Astrocyte (in vitro differentiated cells and primary cell): ENCODE measurements at regions not wholly inside any gene's neighbourhood (a gene's known extent, or its start where the extent isn't known, plus 50 kb on each side); places are given as distances from the start of the nearest gene placed in this dataset.

Source experiments
- DNase-seq: peaks from one replicate; pipeline ENCODE4 v3.0.0-alpha.2; 2010; ENCODE audit warnings: low read depth
- FAIRE-seq: peaks from 2 replicates; lab custom pipeline; 2011; peaks lifted over from hg19 to GRCh38; lab: Jason Lieb, UNC
- H2AFZ ChIP-seq: 2 replicates; pipeline ENCODE4 v1.6.0; 2012; ENCODE audit warnings: low read depth, low read length, inconsistent platforms
- H3K27ac ChIP-seq: 2 replicates; pipeline ENCODE4 v1.5.1; 2011; ENCODE audit warnings: low read depth, low read length, inconsistent platforms
- H3K27me3 ChIP-seq: 2 replicates; pipeline ENCODE4 v1.6.0; 2011; ENCODE audit warnings: low read length, inconsistent platforms; ENCODE audit not compliant: insufficient read depth
- H3K36me3 ChIP-seq: 2 replicates; pipeline ENCODE4 v1.5.1; 2011; ENCODE audit warnings: low read length, inconsistent platforms; ENCODE audit not compliant: insufficient read depth
- H3K4me1 ChIP-seq: 2 replicates; pipeline ENCODE4 v1.5.1; 2011; ENCODE audit warnings: low read length, inconsistent platforms; ENCODE audit not compliant: insufficient read depth
- H3K4me2 ChIP-seq: 2 replicates; pipeline ENCODE4 v1.6.0; 2012; ENCODE audit warnings: low read length, inconsistent platforms
- H3K4me3 ChIP-seq: 2 replicates; pipeline ENCODE4 v1.5.1; 2011; ENCODE audit warnings: low read depth, mild to moderate bottlenecking, low read length, inconsistent platforms; ENCODE audit not compliant: insufficient read depth
- H3K79me2 ChIP-seq: 2 replicates; pipeline ENCODE4 v1.6.0; 2012; ENCODE audit warnings: mild to moderate bottlenecking, low read length, inconsistent platforms; ENCODE audit not compliant: insufficient read depth
- H3K9ac ChIP-seq: 2 replicates; pipeline ENCODE4 v1.6.0; 2012; ENCODE audit warnings: mild to moderate bottlenecking, low read length, inconsistent platforms
- H3K9me3 ChIP-seq: 2 replicates; pipeline ENCODE4 v1.5.1; 2012; ENCODE audit warnings: low read depth, mild to moderate bottlenecking, low read length, inconsistent platforms; ENCODE audit not compliant: insufficient read depth
- H4K20me1 ChIP-seq: 2 replicates; pipeline ENCODE4 v1.6.0; 2012; ENCODE audit warnings: low read length, inconsistent platforms; ENCODE audit not compliant: insufficient read depth
- H3K27ac Mint-ChIP-seq: one replicate; pipeline ENCODE4 v1.8.0; 2021; ENCODE audit warnings: mild to moderate bottlenecking, mixed read lengths; ENCODE audit not compliant: unreplicated experiment
- H3K27me3 Mint-ChIP-seq: one replicate; pipeline ENCODE4 v1.8.0; 2021; ENCODE audit warnings: low read depth, mixed read lengths; ENCODE audit not compliant: unreplicated experiment
- H3K36me3 Mint-ChIP-seq: one replicate; pipeline ENCODE4 v1.8.0; 2021; ENCODE audit warnings: low read depth, mixed read lengths; ENCODE audit not compliant: unreplicated experiment
- H3K4me1 Mint-ChIP-seq: one replicate; pipeline ENCODE4 v1.8.0; 2021; ENCODE audit warnings: low read depth, mixed read lengths; ENCODE audit not compliant: unreplicated experiment
- H3K4me3 Mint-ChIP-seq: one replicate; pipeline ENCODE4 v1.8.0; 2021; ENCODE audit warnings: mild to moderate bottlenecking, moderate library complexity, mixed read lengths; ENCODE audit not compliant: unreplicated experiment
- H3K9me3 Mint-ChIP-seq: one replicate; pipeline ENCODE4 v1.8.0; 2021; ENCODE audit warnings: mild to moderate bottlenecking, mixed read lengths; ENCODE audit not compliant: unreplicated experiment
- CTCF ChIP-seq: IDR thresholded peaks from 2 replicates; pipeline ENCODE4 v1.5.1; 2011; ENCODE audit warnings: low read depth, mild to moderate bottlenecking, inconsistent platforms, low read length, moderate library complexity; ENCODE audit not compliant: insufficient read depth
- EZH2 ChIP-seq: IDR thresholded peaks from 2 replicates; pipeline ENCODE4 v1.6.1; 2012; ENCODE audit warnings: mild to moderate bottlenecking, low read length, inconsistent platforms; ENCODE audit not compliant: insufficient read depth

- Mint-ChIP-seq H3K36me3 (no peaks in the 10 kb centered on the region), H3K27me3 (no peaks in the 10 kb centered on the region), H3K4me1 (peaks cover 14% of the 10 kb centered on the region), H3K4me3 (no peak overlapping the region), H3K9me3 (no peaks in the 10 kb centered on the region), H3K27ac (no peak overlapping the region)
- Histone ChIP-seq H3K27me3 (no peaks in the 10 kb centered on the region), H3K79me2 (no peaks in the 10 kb centered on the region), H3K36me3 (no peaks in the 10 kb centered on the region), H3K9ac (no peak overlapping the region), H2AFZ (no peak overlapping the region), H3K9me3 (no peaks in the 10 kb centered on the region), H3K4me2 (no peak overlapping the region), H3K4me1 (peaks cover 3% of the 10 kb centered on the region), H3K27ac (no peak overlapping the region), H3K4me3 (no peak overlapping the region), H4K20me1 (no peaks in the 10 kb centered on the region)
- no peak for TF ChIP-seq CTCF
- TF ChIP-seq EZH2, result no peak
- DNase-seq (no peak), FAIRE-seq (no peak)
These were observed 70.8 kb upstream of the TMCC3 start for GRCh38 chr12:94721173-94721572.

GRCh38 chr12:94718114-94718513 lies 67.8 kb upstream of the TMCC3 start:
- H3K36me3 ChIP-seq, result no peaks in the 10 kb centered on the region
- peaks cover 13% of the 10 kb centered on the region for H3K4me1 ChIP-seq
- no peaks in the 10 kb centered on the region for H4K20me1 ChIP-seq
- Mint-ChIP-seq H3K27me3 (no peaks in the 10 kb centered on the region), H3K36me3 (peaks cover 1% of the 10 kb centered on the region), H3K9me3 (no peaks in the 10 kb centered on the region), H3K4me1 (peaks cover 21% of the 10 kb centered on the region), H3K4me3 (no peak overlapping the region), H3K27ac (peak overlapping the region; percentile 41)
- no peak overlapping the region for H3K27ac ChIP-seq
- no peaks in the 10 kb centered on the region for H3K79me2 ChIP-seq
- no peak overlapping the region for H3K4me3 ChIP-seq
- TF ChIP-seq EZH2 (no peak), CTCF (no peak)
- H3K27me3 ChIP-seq, result peaks cover 3% of the 10 kb centered on the region
- no peak for DNase-seq
- no peak overlapping the region for H2AFZ ChIP-seq
- H3K9me3 ChIP-seq, result no peaks in the 10 kb centered on the region
- no peak overlapping the region for H3K4me2 ChIP-seq
- no peak overlapping the region for H3K9ac ChIP-seq
- no peak for FAIRE-seq

- Histone ChIP-seq H3K4me3 (no peak overlapping the region), H3K79me2 (no peaks in the 10 kb centered on the region), H3K4me2 (no peak overlapping the region), H4K20me1 (no peaks in the 10 kb centered on the region), H3K4me1 (peaks cover 13% of the 10 kb centered on the region), H3K27ac (no peak overlapping the region), H2AFZ (no peak overlapping the region), H3K27me3 (peaks cover 6% of the 10 kb centered on the region), H3K9me3 (no peaks in the 10 kb centered on the region), H3K9ac (no peak overlapping the region), H3K36me3 (no peaks in the 10 kb centered on the region)
- TF ChIP-seq EZH2 (no peak), CTCF (no peak)
- H3K36me3 Mint-ChIP-seq, result peaks cover 1% of the 10 kb centered on the region
- H3K9me3 Mint-ChIP-seq, result no peaks in the 10 kb centered on the region
- peaks cover 21% of the 10 kb centered on the region for H3K4me1 Mint-ChIP-seq
- no peak for DNase-seq
- no peaks in the 10 kb centered on the region for H3K27me3 Mint-ChIP-seq
- no peak overlapping the region for H3K4me3 Mint-ChIP-seq
- H3K27ac Mint-ChIP-seq, result no peak overlapping the region
- FAIRE-seq, result no peak
These were observed 67.3 kb upstream of the TMCC3 start for GRCh38 chr12:94717656-94718055.
